Sigmoid colon (tissue), 6 donors: ENCODE measurements at regions not wholly inside any gene's neighbourhood (a gene's known extent, or its start where the extent isn't known, plus 50 kb on each side); places are given as distances from the start of the nearest gene placed in this dataset.

Experiments
- DNase-seq: peaks from one replicate; pipeline ENCODE4 v3.0.0-alpha.2; 2019
- H3K27ac ChIP-seq, 4 donors: fragments of 200-600 bp; sonication (generic); one replicate each; pipeline ENCODE4 v1.5.1; 2016 to 2019; ENCODE audit warnings: mild to moderate bottlenecking in 1 of 4
- H3K27me3 ChIP-seq, 3 donors: fragments of 200-600 bp; sonication (generic); one replicate each; pipeline ENCODE4 v1.5.1; 2019; ENCODE audit warnings: mild to moderate bottlenecking in 1 of 3
- H3K36me3 ChIP-seq, 4 donors: fragments of 200-600 bp; sonication (generic); one replicate each; pipeline ENCODE4 v1.5.1; 2016 to 2019
- H3K4me1 ChIP-seq, 4 donors: fragments of 200-600 bp; sonication (generic); one replicate each; pipeline ENCODE4 v1.5.1; 2017 to 2019
- H3K4me3 ChIP-seq, 4 donors: fragments of 200-600 bp; sonication (generic); one replicate each; pipeline ENCODE4 v1.5.1; 2017 to 2019; ENCODE audit warnings: mild to moderate bottlenecking in 2 of 4, moderate library complexity in 1 of 4
- H3K9me3 ChIP-seq, 4 donors: fragments of 200-600 bp in 3 of 4; sonication (generic) in 3 of 4; one replicate each; pipeline versions ENCODE4 v1.5.1 to v1.6.1; 2013 to 2019
- CTCF ChIP-seq, 4 experiments: fragments of 450-650 bp in 3 of 4; fragments of 200-600 bp in 1 of 4; IDR thresholded peaks; one replicate each; pipeline ENCODE4 v1.5.1; 2016 to 2019; ENCODE audit warnings: antibody characterized with exemption in 4 of 4, mild to moderate bottlenecking in 3 of 4, moderate library complexity in 2 of 4
- EP300 ChIP-seq, 4 donors: sonication (generic); formaldehyde crosslinking; IDR thresholded peaks; one replicate each; pipeline ENCODE4 v1.6.1; 2017; ENCODE audit warnings: antibody characterized with exemption in 4 of 4
- POLR2A ChIP-seq, 2 donors: fragments of 450-650 bp; IDR thresholded peaks; one replicate each; pipeline ENCODE4 v1.6.1; 2016; ENCODE audit warnings: antibody characterized with exemption in 2 of 2, mild to moderate bottlenecking in 2 of 2, moderate library complexity in 2 of 2
- POLR2AphosphoS5 ChIP-seq, 4 donors: sonication (generic); formaldehyde crosslinking; IDR thresholded peaks; one replicate each; pipeline ENCODE4 v1.6.1; 2017; ENCODE audit warnings: antibody characterized with exemption in 4 of 4
- WGBS, 2 donors: extraction: QIAGEN DNeasy Blood & Tissue Kit; methylation state at CpG; one replicate each; pipeline ENCODE4 v1.1.7; 2013; 5-methylcytosine and 5-hydroxymethylcytosine counted together
- intact Hi-C: fragments of 100-400 bp; cut with DNase I; formaldehyde crosslinking; loops from one replicate; pipeline ENCODE4 v1.15.1; 2023
- donor health status: healthy with polysubstance abuse.
- donor health status: healthy.

- Histone ChIP-seq H3K27ac (no peak overlapping the region), H3K4me3 (no peak overlapping the region), H3K27me3 (no peaks in the 10 kb centered on the region), H3K36me3 (no peaks in the 10 kb centered on the region), H3K4me1 (peaks cover 0 to 3% (median 0%) of the 10 kb centered on the region in 4 donors), H3K9me3 (no peaks in the 10 kb centered on the region)
- TF ChIP-seq CTCF (IDR thresholded peaks at IDR 0.05) (no peak), EP300 (IDR thresholded peaks at IDR 0.05) (no peak), POLR2A (IDR thresholded peaks at IDR 0.05) (no peak)
- no peak for DNase-seq
- intact Hi-C loops: no loop called here
- 92 to 99% methylated on average over 2 of the region's 2 CpGs for WGBS, 2 donors
Observed at GRCh38 chr21:26377111-26377694, 195.9 kb downstream of the CYYR1 start.

GRCh38 chr21:26374817-26375216 is 198.3 kb downstream of the CYYR1 start:
- Histone ChIP-seq H3K9me3 (no peaks in the 10 kb centered on the region), H3K4me3 (no peak overlapping the region), H3K27ac (no peak overlapping the region), H3K36me3 (no peaks in the 10 kb centered on the region), H3K27me3 (no peaks in the 10 kb centered on the region), H3K4me1 (peaks cover 0 to 3% (median 0%) of the 10 kb centered on the region in 4 donors)
- 12 to 56% methylated on average over 2 of the region's 2 CpGs for WGBS, 2 donors
- intact Hi-C loops: no loop called here
- TF ChIP-seq CTCF (IDR thresholded peaks at IDR 0.05): no peak
- no peak for DNase-seq

GRCh38 chr21:26368591-26369320 is 198.2 kb upstream of the APP start:
- TF ChIP-seq POLR2A (IDR thresholded peaks at IDR 0.05) (no peak), CTCF (IDR thresholded peaks at IDR 0.05) (no peak), EP300 (IDR thresholded peaks at IDR 0.05) (no peak), POLR2AphosphoS5 (IDR thresholded peaks at IDR 0.05) (no peak)
- DNase-seq: no peak

GRCh38 chr21:26366781-26367180 is 196.2 kb upstream of the APP start:
- intact Hi-C loops: no loop called here
- DNase-seq: no peak
- no peak overlapping the region for H3K27ac ChIP-seq
- no peaks in the 10 kb centered on the region for H3K4me1 ChIP-seq
- no peak overlapping the region for H3K4me3 ChIP-seq
- TF ChIP-seq POLR2A (IDR thresholded peaks at IDR 0.05): no peak
- TF ChIP-seq CTCF (IDR thresholded peaks at IDR 0.05): no peak
- no peak for TF ChIP-seq EP300 (IDR thresholded peaks at IDR 0.05)
- no peak for TF ChIP-seq POLR2AphosphoS5 (IDR thresholded peaks at IDR 0.05)
- H3K27me3 ChIP-seq: no peaks in the 10 kb centered on the region
- WGBS, 2 donors: 81 to 86% methylated on average over 2 of the region's 2 CpGs
- no peaks in the 10 kb centered on the region for H3K36me3 ChIP-seq
- no peaks in the 10 kb centered on the region for H3K9me3 ChIP-seq

More at GRCh38 chr21:26368591-26369320, 198.2 kb upstream of the APP start:
- Histone ChIP-seq H3K27me3 (no peaks in the 10 kb centered on the region), H3K9me3 (no peaks in the 10 kb centered on the region), H3K36me3 (no peaks in the 10 kb centered on the region), H3K4me1 (no peaks in the 10 kb centered on the region), H3K27ac (no peak overlapping the region), H3K4me3 (no peak overlapping the region)
- intact Hi-C loops: no loop called here
- WGBS, 2 donors: 58 to 69% methylated on average over 3 of the region's 3 CpGs

GRCh38 chr21:26365849-26366248 is 195.3 kb upstream of the APP start:
- intact Hi-C loops: no loop called here
- DNase-seq: no peak
- H3K9me3 ChIP-seq: no peaks in the 10 kb centered on the region
- H3K4me3 ChIP-seq: no peak overlapping the region
- no peak overlapping the region for H3K27ac ChIP-seq
- no peaks in the 10 kb centered on the region for H3K4me1 ChIP-seq
- no peak for TF ChIP-seq EP300 (IDR thresholded peaks at IDR 0.05)
- no peak for TF ChIP-seq CTCF (IDR thresholded peaks at IDR 0.05)
- no peak for TF ChIP-seq POLR2AphosphoS5 (IDR thresholded peaks at IDR 0.05)
- no peak for TF ChIP-seq POLR2A (IDR thresholded peaks at IDR 0.05)
- H3K27me3 ChIP-seq: no peaks in the 10 kb centered on the region
- WGBS, 2 donors: 63 to 77% methylated on average over 3 of the region's 3 CpGs
- no peaks in the 10 kb centered on the region for H3K36me3 ChIP-seq
